Panc1 (cell line): ENCODE measurements at regions not wholly inside any gene's neighbourhood (a gene's known extent, or its start where the extent isn't known, plus 50 kb on each side); places are given as distances from the start of the nearest gene placed in this dataset.
"Not testable (repeated sequence)": the region's sequence is repeated elsewhere in the genome, so short reads cannot be mapped to it uniquely, and the experiment has no call there.

Experiments used
- ATAC-seq: fragments of 200-7000 bp; cut with Tn5 transposase; 2 replicates; pipeline ENCODE4 v1.9.1; 2020; ENCODE audit warnings: mild to moderate bottlenecking, moderate library complexity
- BruUV-seq: library from RNA; stranded (reverse); fragments of 400-500 nt; replicated peaks from 2 replicates; lab custom pipeline; 2021; lab: Mats Ljungman, UMichigan
- CTCF ChIA-PET: fragments of 300-600 bp; sonication (Branson Sonifier 250); formaldehyde crosslinking; loops from one replicate; lab custom pipeline; 2022; ENCODE audit warnings: antibody characterized with exemption; lab: Charles Lee
- POLR2A ChIA-PET: fragments of 300-600 bp; sonication (Branson Sonifier 250); formaldehyde crosslinking; loops from one replicate; lab custom pipeline; 2022; ENCODE audit warnings: antibody characterized with exemption; lab: Charles Lee
- DNase-seq: peaks from one replicate; pipeline ENCODE4 v3.0.0-alpha.2; 2010; ENCODE audit warnings: low read depth, low spot score
- H3K27ac ChIP-seq: 2 replicates; pipeline ENCODE4 v1.5.1; 2011; ENCODE audit warnings: mild to moderate bottlenecking, low read length, inconsistent platforms
- H3K27me3 ChIP-seq: fragments of 200-500 bp; sonication (Bioruptor generic); 2 replicates; pipeline ENCODE4 v1.6.0; 2014; ENCODE audit warnings: low read length, inconsistent platforms; ENCODE audit not compliant: control insufficient read depth, insufficient read depth
- H3K36me3 ChIP-seq: fragments of 200-500 bp; sonication (Bioruptor generic); 2 replicates; pipeline ENCODE4 v1.5.1; 2014; ENCODE audit warnings: inconsistent platforms, mild to moderate bottlenecking, low read length, moderate library complexity; ENCODE audit not compliant: control insufficient read depth, insufficient read depth
- H3K4me1 ChIP-seq: 2 replicates; pipeline ENCODE4 v1.5.1; 2011; ENCODE audit warnings: inconsistent platforms, mild to moderate bottlenecking, low read length, moderate library complexity; ENCODE audit not compliant: control insufficient read depth, insufficient read depth
- H3K4me3 ChIP-seq, 2 experiments: 2 replicates each; pipeline ENCODE4 v1.5.1; 2011 to 2012; ENCODE audit warnings: low read depth in 2 of 2, low read length in 2 of 2, mild to moderate bottlenecking in 2 of 2, inconsistent platforms in 1 of 2, moderate library complexity in 1 of 2
- H3K9me3 ChIP-seq: fragments of 200-500 bp; sonication (Bioruptor generic); 2 replicates; pipeline ENCODE4 v1.5.1; 2014; ENCODE audit warnings: low read depth, mild to moderate bottlenecking, inconsistent platforms, low read length, moderate library complexity; ENCODE audit not compliant: control insufficient read depth, insufficient read depth
- POLR2AphosphoS5 ChIP-seq: IDR thresholded peaks from 2 replicates; pipeline ENCODE4 v1.6.1; 2012; ENCODE audit warnings: mild to moderate bottlenecking, low read depth, low read length, moderate library complexity
- SIN3A ChIP-seq: IDR thresholded peaks from 2 replicates; pipeline ENCODE4 v1.6.1; 2012; ENCODE audit warnings: low read depth, mild to moderate bottlenecking, low read length, moderate library complexity, borderline replicate concordance; ENCODE audit not compliant: insufficient read depth
- TCF7L2 ChIP-seq: IDR thresholded peaks from 2 replicates; pipeline ENCODE4 v1.6.1; 2011; ENCODE audit warnings: mild to moderate bottlenecking, low read depth, low read length, inconsistent platforms
- in situ Hi-C: cut with HindIII; loops from 2 replicates; pipeline ENCODE4 v1.10.0; 2016; ENCODE audit warnings: low sequenced_read_pairs, low pct_unique_long_range_greater_than_20kb
- intact Hi-C: fragments of 100-400 bp; cut with micrococcal nuclease; formaldehyde crosslinking; loops from one replicate; pipeline ENCODE4 v1.10.0; 2022; ENCODE audit not compliant: unreplicated experiment
- TF ChIP-seq, protein P1 (sequence below): fragments of 450-650 bp; IDR thresholded peaks from 2 replicates; pipeline ENCODE4 v1.5.1; 2017; ENCODE audit warnings: mild to moderate bottlenecking
- TF ChIP-seq, protein P2 (sequence below), 2 experiments: IDR thresholded peaks; 2 replicates each; pipeline ENCODE4 v1.6.1; 2011 to 2012; ENCODE audit warnings: low read depth in 2 of 2, control low read depth in 1 of 2, low read length in 1 of 2, mild to moderate bottlenecking in 1 of 2, moderate library complexity in 1 of 2; ENCODE audit not compliant: insufficient read depth in 1 of 2

- no TSS peak for BruUV-seq
- no peaks in the 10 kb centered on the region for H3K36me3 ChIP-seq
- ATAC-seq (no peak), DNase-seq (no peak)
- ChIA-PET POLR2A (no interaction called here), CTCF (no interaction called here)
- peak overlapping the region; percentile 100 for H3K27ac ChIP-seq
- in situ Hi-C loops = no loop called here
- intact Hi-C loops = no loop called here
- TF ChIP-seq POLR2AphosphoS5 (no peak), TCF7L2 (no peak)
- TF ChIP-seq, protein P1, sequence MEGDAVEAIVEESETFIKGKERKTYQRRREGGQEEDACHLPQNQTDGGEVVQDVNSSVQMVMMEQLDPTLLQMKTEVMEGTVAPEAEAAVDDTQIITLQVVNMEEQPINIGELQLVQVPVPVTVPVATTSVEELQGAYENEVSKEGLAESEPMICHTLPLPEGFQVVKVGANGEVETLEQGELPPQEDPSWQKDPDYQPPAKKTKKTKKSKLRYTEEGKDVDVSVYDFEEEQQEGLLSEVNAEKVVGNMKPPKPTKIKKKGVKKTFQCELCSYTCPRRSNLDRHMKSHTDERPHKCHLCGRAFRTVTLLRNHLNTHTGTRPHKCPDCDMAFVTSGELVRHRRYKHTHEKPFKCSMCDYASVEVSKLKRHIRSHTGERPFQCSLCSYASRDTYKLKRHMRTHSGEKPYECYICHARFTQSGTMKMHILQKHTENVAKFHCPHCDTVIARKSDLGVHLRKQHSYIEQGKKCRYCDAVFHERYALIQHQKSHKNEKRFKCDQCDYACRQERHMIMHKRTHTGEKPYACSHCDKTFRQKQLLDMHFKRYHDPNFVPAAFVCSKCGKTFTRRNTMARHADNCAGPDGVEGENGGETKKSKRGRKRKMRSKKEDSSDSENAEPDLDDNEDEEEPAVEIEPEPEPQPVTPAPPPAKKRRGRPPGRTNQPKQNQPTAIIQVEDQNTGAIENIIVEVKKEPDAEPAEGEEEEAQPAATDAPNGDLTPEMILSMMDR = no peak
- TF ChIP-seq, protein P2, sequence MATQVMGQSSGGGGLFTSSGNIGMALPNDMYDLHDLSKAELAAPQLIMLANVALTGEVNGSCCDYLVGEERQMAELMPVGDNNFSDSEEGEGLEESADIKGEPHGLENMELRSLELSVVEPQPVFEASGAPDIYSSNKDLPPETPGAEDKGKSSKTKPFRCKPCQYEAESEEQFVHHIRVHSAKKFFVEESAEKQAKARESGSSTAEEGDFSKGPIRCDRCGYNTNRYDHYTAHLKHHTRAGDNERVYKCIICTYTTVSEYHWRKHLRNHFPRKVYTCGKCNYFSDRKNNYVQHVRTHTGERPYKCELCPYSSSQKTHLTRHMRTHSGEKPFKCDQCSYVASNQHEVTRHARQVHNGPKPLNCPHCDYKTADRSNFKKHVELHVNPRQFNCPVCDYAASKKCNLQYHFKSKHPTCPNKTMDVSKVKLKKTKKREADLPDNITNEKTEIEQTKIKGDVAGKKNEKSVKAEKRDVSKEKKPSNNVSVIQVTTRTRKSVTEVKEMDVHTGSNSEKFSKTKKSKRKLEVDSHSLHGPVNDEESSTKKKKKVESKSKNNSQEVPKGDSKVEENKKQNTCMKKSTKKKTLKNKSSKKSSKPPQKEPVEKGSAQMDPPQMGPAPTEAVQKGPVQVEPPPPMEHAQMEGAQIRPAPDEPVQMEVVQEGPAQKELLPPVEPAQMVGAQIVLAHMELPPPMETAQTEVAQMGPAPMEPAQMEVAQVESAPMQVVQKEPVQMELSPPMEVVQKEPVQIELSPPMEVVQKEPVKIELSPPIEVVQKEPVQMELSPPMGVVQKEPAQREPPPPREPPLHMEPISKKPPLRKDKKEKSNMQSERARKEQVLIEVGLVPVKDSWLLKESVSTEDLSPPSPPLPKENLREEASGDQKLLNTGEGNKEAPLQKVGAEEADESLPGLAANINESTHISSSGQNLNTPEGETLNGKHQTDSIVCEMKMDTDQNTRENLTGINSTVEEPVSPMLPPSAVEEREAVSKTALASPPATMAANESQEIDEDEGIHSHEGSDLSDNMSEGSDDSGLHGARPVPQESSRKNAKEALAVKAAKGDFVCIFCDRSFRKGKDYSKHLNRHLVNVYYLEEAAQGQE (IDR thresholded peaks at IDR 0.05; ENCODE audit: insufficient read depth in 1 of 2, low read depth in 2 of 2, low read length in 1 of 2) = no peak
- H3K4me3 ChIP-seq = no peak overlapping the region
- no peaks in the 10 kb centered on the region for H3K27me3 ChIP-seq
- H3K4me1 ChIP-seq = peaks cover 21% of the 10 kb centered on the region
- H3K9me3 ChIP-seq = no peaks in the 10 kb centered on the region
Observed at GRCh38 chr20:53778736-53779135, 185.1 kb upstream of the ZNF217 start.

DNA sequence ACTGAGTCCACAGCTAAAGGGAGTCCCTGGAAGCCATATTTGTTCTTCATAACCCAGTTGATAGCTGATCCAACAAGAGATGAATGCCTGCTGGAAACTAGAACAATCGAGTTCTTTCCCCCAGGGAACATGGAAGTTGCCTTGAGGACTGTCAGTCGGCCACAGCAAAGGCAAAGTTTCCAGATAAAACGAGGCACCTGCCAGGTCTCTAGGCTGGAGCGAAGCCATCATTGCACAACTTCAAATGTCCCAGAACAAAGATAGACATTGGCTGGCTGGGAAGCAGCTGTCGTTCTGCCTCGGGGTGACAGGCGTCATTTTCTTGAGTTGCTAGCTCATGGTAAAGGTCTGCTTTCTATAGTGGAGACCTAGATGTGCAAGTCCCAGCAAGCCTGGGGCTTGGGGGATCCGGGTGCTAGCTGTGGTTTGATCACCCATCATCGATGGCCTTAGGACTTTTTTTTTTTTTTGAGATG, 184.4 kb upstream of the ZNF217 start:
- Histone ChIP-seq H3K36me3 (no peaks in the 10 kb centered on the region), H3K4me1 (peaks cover 27% of the 10 kb centered on the region), H3K27ac (peak overlapping the region; percentile 100), H3K4me3 (no peak overlapping the region), H3K9me3 (no peaks in the 10 kb centered on the region), H3K27me3 (no peaks in the 10 kb centered on the region)
- POLR2A ChIA-PET = no interaction called here
- BruUV-seq = no TSS peak
- TF ChIP-seq TCF7L2 = no peak
- TF ChIP-seq, protein P2 (IDR thresholded peaks at IDR 0.05; ENCODE audit: insufficient read depth in 1 of 2, low read depth in 2 of 2, low read length in 1 of 2) = no peak
- TF ChIP-seq POLR2AphosphoS5 = no peak
- TF ChIP-seq, protein P1 = no peak
- no peak for TF ChIP-seq SIN3A
- in situ Hi-C loops (no loop called here), intact Hi-C loops (no loop called here)
- CTCF ChIA-PET = no interaction called here
- no peak for DNase-seq
- no peak for ATAC-seq

DNA sequence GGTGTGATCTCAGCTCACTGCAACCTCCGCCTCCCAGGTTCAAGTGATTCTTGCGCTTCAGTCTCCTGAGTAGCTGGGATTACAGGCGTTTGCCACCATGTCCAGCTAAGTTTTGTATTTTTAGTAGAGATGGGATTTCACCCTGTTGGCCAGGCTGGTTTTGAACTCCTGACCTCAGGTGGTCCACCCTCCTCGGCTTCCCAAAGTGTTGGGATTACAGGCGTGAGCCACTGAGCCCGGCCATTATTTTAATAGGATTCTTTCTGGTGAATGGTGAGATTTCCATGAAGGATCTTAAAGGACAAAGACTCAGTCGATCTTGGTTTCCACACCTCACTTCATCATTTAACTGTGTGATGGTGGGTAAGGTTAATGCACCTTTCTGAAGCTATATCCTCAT, 183.8 kb upstream of the ZNF217 start:
- H3K27me3 ChIP-seq, in situ Hi-C loops, POLR2A ChIA-PET, H3K36me3 ChIP-seq, H3K9me3 ChIP-seq, DNase-seq, BruUV-seq, H3K4me3 ChIP-seq, ATAC-seq, intact Hi-C loops: not testable (repeated sequence)
- H3K27ac ChIP-seq = peak overlapping the region; percentile 100
- CTCF ChIA-PET = interaction anchor here (0.6 kb wide), 1 partner anchor 33 kb away, joined by 3 read pairs; no protein-coding TSS in a partner anchor
- H3K4me1 ChIP-seq = peaks cover 34% of the 10 kb centered on the region
